IMR-90 (cell line): ENCODE measurements at regions not wholly inside any gene's neighbourhood (a gene's known extent, or its start where the extent isn't known, plus 50 kb on each side); places are given as distances from the start of the nearest gene placed in this dataset.

Experiments
- CEBPB ChIP-seq: IDR thresholded peaks from 2 replicates; pipeline ENCODE4 v1.6.1; 2012; ENCODE audit warnings: low read depth, low read length, improper control_type of control experiment
- CHD1 ChIP-seq: IDR thresholded peaks from 2 replicates; pipeline ENCODE4 v1.6.1; 2012; ENCODE audit warnings: low read depth, low read length, improper control_type of control experiment
- CTCF ChIP-seq: conservative IDR thresholded peaks from 2 replicates; pipeline ENCODE4 v1.5.1; 2012; ENCODE audit warnings: mild to moderate bottlenecking, low read depth, low read length, improper control_type of control experiment
- ELK1 ChIP-seq: fragments of 150-350 bp; IDR thresholded peaks from 2 replicates; pipeline ENCODE4 v1.6.1; 2016; ENCODE audit warnings: low read depth, mild to moderate bottlenecking, low read length, moderate library complexity, borderline replicate concordance
- MAFK ChIP-seq: IDR thresholded peaks from 2 replicates; pipeline ENCODE4 v1.6.1; 2012; ENCODE audit warnings: low read depth, low read length, improper control_type of control experiment
- MAZ ChIP-seq: IDR thresholded peaks from 2 replicates; pipeline ENCODE4 v1.6.1; 2012; ENCODE audit warnings: low read depth, mild to moderate bottlenecking, low read length, improper control_type of control experiment, moderate library complexity, borderline replicate concordance
- MXI1 ChIP-seq: IDR thresholded peaks from 2 replicates; pipeline ENCODE4 v1.6.1; 2012; ENCODE audit warnings: low read depth, mild to moderate bottlenecking, low read length, moderate library complexity, borderline replicate concordance
- NFE2L2 ChIP-seq: fragments of 150-350 bp; IDR thresholded peaks from 2 replicates; pipeline ENCODE4 v1.6.1; 2016; ENCODE audit warnings: low read depth, mild to moderate bottlenecking, low read length
- POLR2A ChIP-seq: IDR thresholded peaks from 2 replicates; pipeline ENCODE4 v1.6.1; 2012; ENCODE audit warnings: mild to moderate bottlenecking, low read depth, low read length
- RAD21 ChIP-seq: IDR thresholded peaks from 2 replicates; pipeline ENCODE4 v1.6.1; 2012; ENCODE audit warnings: low read length, improper control_type of control experiment
- RCOR1 ChIP-seq: IDR thresholded peaks from 2 replicates; pipeline ENCODE4 v1.6.1; 2012; ENCODE audit warnings: mild to moderate bottlenecking, low read length, improper control_type of control experiment; ENCODE audit not compliant: insufficient replicate concordance
- RFX5 ChIP-seq: IDR thresholded peaks from 2 replicates; pipeline ENCODE4 v1.8.0; 2012; ENCODE audit warnings: low read depth, mild to moderate bottlenecking, low read length, moderate library complexity
- SMC3 ChIP-seq: fragments of 150-350 bp; IDR thresholded peaks from 2 replicates; pipeline ENCODE4 v1.6.1; 2016; ENCODE audit warnings: low read depth, mild to moderate bottlenecking, antibody characterized with exemption, low read length, moderate library complexity
- USF2 ChIP-seq: fragments of 150-350 bp; IDR thresholded peaks from 2 replicates; pipeline ENCODE4 v1.6.1; 2017; ENCODE audit warnings: mild to moderate bottlenecking, antibody characterized with exemption, low read length, low read depth

GRCh38 chr2:43074052-43074451 lies 152.4 kb downstream of the ZFP36L2 start:
- TF ChIP-seq MXI1 = no peak
- TF ChIP-seq CTCF = no peak
- TF ChIP-seq NFE2L2 = no peak
- no peak for TF ChIP-seq USF2
- TF ChIP-seq SMC3 = no peak
- no peak; the same call in 1 of the 2 replicates for TF ChIP-seq POLR2A
- no peak for TF ChIP-seq CEBPB
- no peak for TF ChIP-seq ELK1
- TF ChIP-seq MAZ = no peak
- no peak for TF ChIP-seq RCOR1
- no peak for TF ChIP-seq RAD21
- no peak for TF ChIP-seq MAFK
- TF ChIP-seq RFX5 = no peak
- no peak for TF ChIP-seq CHD1
